H1 (cell line): ENCODE measurements at regions not wholly inside any gene's neighbourhood (a gene's known extent, or its start where the extent isn't known, plus 50 kb on each side); places are given as distances from the start of the nearest gene placed in this dataset.

Experiments used
- CTCF ChIA-PET: fragments of 300-600 bp; sonication (Branson Sonifier 250); formaldehyde crosslinking; loops from one replicate; lab custom pipeline; 2021; ENCODE audit not compliant: partially characterized antibody; lab: Charles Lee
- POLR2A ChIA-PET: fragments of 300-600 bp; sonication (Branson Sonifier 250); formaldehyde crosslinking; loops from one replicate; lab custom pipeline; 2021; ENCODE audit warnings: inconsistent platforms; ENCODE audit not compliant: partially characterized antibody; lab: Charles Lee
- DNase-seq, 2 experiments: peaks; one replicate each; pipeline versions ENCODE4 v3.0.0 to v3.0.0-alpha.2; 2010 to 2022; ENCODE audit warnings: low spot score in 2 of 2, low read depth in 1 of 2, mixed read lengths in 1 of 2
- FAIRE-seq: peaks from 2 replicates; lab custom pipeline; 2011; peaks lifted over from hg19 to GRCh38; lab: Jason Lieb, UNC
- H2AFZ ChIP-seq: 2 replicates; pipeline ENCODE4 v1.8.1; 2012; ENCODE audit warnings: low read length, inconsistent platforms
- H2AK5ac ChIP-seq: 2 replicates; pipeline ENCODE4 v1.6.1; 2013; ENCODE audit warnings: low read depth, low read length
- H2BK120ac ChIP-seq: replicated peaks from 2 replicates; pipeline ENCODE3; 2013; ENCODE audit warnings: low read depth, low read length, inconsistent platforms
- H2BK12ac ChIP-seq: 2 replicates; pipeline ENCODE4 v1.6.1; 2013; ENCODE audit warnings: low read depth, low read length
- H2BK15ac ChIP-seq: 2 replicates; pipeline ENCODE4 v1.6.1; 2013; ENCODE audit warnings: low read length
- H2BK20ac ChIP-seq: 2 replicates; pipeline ENCODE4 v1.6.1; 2013; ENCODE audit warnings: low read length
- H2BK5ac ChIP-seq: 2 replicates; pipeline ENCODE4 v1.6.1; 2013; ENCODE audit warnings: low read depth, low read length
- H3K14ac ChIP-seq: 2 replicates; pipeline ENCODE4 v1.6.1; 2013; ENCODE audit warnings: inconsistent platforms; ENCODE audit not compliant: insufficient read length
- H3K18ac ChIP-seq: 2 replicates; pipeline ENCODE4 v1.6.1; 2013; ENCODE audit warnings: low read length; ENCODE audit errors: extremely low read depth
- H3K23ac ChIP-seq: 2 replicates; pipeline ENCODE4 v1.6.1; 2013; ENCODE audit warnings: inconsistent platforms; ENCODE audit not compliant: insufficient read length
- H3K23me2 ChIP-seq: 2 replicates; pipeline ENCODE4 v1.6.1; 2013; ENCODE audit warnings: low read depth, low read length
- H3K27ac ChIP-seq: 2 replicates; pipeline ENCODE4 v1.6.1; 2011; ENCODE audit warnings: low read depth, low read length, inconsistent platforms
- H3K27me3 ChIP-seq, 4 experiments: replicated peaks in 1 of 4; 1 replicate in 1 of 4; 2 replicates in 3 of 4; pipeline versions ENCODE4 v1.6.1 to v1.8.1; 2011 to 2013; ENCODE audit warnings: low read length in 3 of 4, mild to moderate bottlenecking in 3 of 4, inconsistent platforms in 2 of 4, mixed read lengths in 2 of 4, moderate library complexity in 1 of 4; ENCODE audit not compliant: control insufficient read depth in 3 of 4, insufficient read depth in 3 of 4; ENCODE audit errors: extremely low read depth in 1 of 4
- H3K36me3 ChIP-seq, 4 experiments: 2 replicates each; pipeline versions ENCODE4 v1.6.1 to v1.8.1; 2011 to 2013; ENCODE audit warnings: mild to moderate bottlenecking in 4 of 4, low read length in 3 of 4, moderate library complexity in 2 of 4, control low read depth in 1 of 4, inconsistent platforms in 1 of 4; ENCODE audit not compliant: insufficient read depth in 4 of 4, control insufficient read depth in 2 of 4
- H3K4ac ChIP-seq: replicated peaks from 2 replicates; pipeline ENCODE3; 2013; ENCODE audit warnings: low read length, low read depth, mixed read lengths, inconsistent platforms; ENCODE audit not compliant: insufficient read length
- H3K4me1 ChIP-seq, 4 experiments: replicated peaks in 1 of 4; 1 replicate in 1 of 4; 2 replicates in 3 of 4; pipeline versions ENCODE4 v1.6.1 to v1.8.1; 2011 to 2013; ENCODE audit warnings: low read length in 3 of 4, inconsistent platforms in 2 of 4, mixed read lengths in 1 of 4; ENCODE audit not compliant: insufficient read depth in 4 of 4, control insufficient read depth in 3 of 4
- H3K4me2 ChIP-seq, 2 experiments: 2 replicates each; pipeline versions ENCODE4 v1.6.1 to v1.8.1; 2011 to 2013; ENCODE audit warnings: low read depth in 2 of 2, low read length in 2 of 2, control low read depth in 1 of 2, inconsistent platforms in 1 of 2, mild to moderate bottlenecking in 1 of 2; ENCODE audit not compliant: insufficient read depth in 1 of 2
- H3K4me3 ChIP-seq, 4 experiments: fragments of 200-600, 300-600 bp in 1 of 4; sonication (generic), shearing (Covaris generic), sonication (Bioruptor Twin) in 1 of 4; 2 replicates each; pipeline versions ENCODE4 v1.5.1 to v1.8.1; 2011 to 2016; ENCODE audit warnings: low read length in 4 of 4, low read depth in 3 of 4, control low read depth in 2 of 4, inconsistent platforms in 2 of 4, mild to moderate bottlenecking in 2 of 4, mixed read lengths in 1 of 4, moderate library complexity in 1 of 4; ENCODE audit not compliant: insufficient read depth in 2 of 4; ENCODE audit errors: extremely low read depth in 1 of 4
- H3K56ac ChIP-seq: replicated peaks from 2 replicates; pipeline ENCODE3; 2013; ENCODE audit warnings: low read depth, mild to moderate bottlenecking, mixed read lengths, low read length, inconsistent platforms; ENCODE audit not compliant: insufficient read length
- H3K79me1 ChIP-seq: 2 replicates; pipeline ENCODE4 v1.6.1; 2013; ENCODE audit warnings: low read depth, low read length, control low read depth
- H3K79me2 ChIP-seq, 2 experiments: 2 replicates each; pipeline versions ENCODE4 v1.6.1 to v1.8.1; 2012 to 2013; ENCODE audit warnings: low read length in 2 of 2, mild to moderate bottlenecking in 2 of 2, inconsistent platforms in 1 of 2; ENCODE audit not compliant: insufficient read depth in 2 of 2, control insufficient read depth in 1 of 2
- H3K9ac ChIP-seq, 4 experiments: replicated peaks in 1 of 4; 1 replicate in 1 of 4; 2 replicates in 3 of 4; pipeline versions ENCODE4 v1.6.1 to v1.8.1; 2011 to 2013; ENCODE audit warnings: low read depth in 3 of 4, low read length in 3 of 4, control low read depth in 2 of 4, mild to moderate bottlenecking in 2 of 4, moderate library complexity in 2 of 4, inconsistent platforms in 1 of 4; ENCODE audit errors: extremely low read depth in 1 of 4
- H3K9me3 ChIP-seq, 2 experiments: 2 replicates each; pipeline versions ENCODE4 v1.6.1 to v1.8.1; 2012 to 2013; ENCODE audit warnings: mild to moderate bottlenecking in 2 of 2, moderate library complexity in 2 of 2, control low read depth in 1 of 2, inconsistent platforms in 1 of 2, low read depth in 1 of 2, low read length in 1 of 2, mixed read lengths in 1 of 2; ENCODE audit not compliant: insufficient read depth in 2 of 2
- H4K20me1 ChIP-seq, 2 experiments: replicated peaks in 1 of 2; 2 replicates each; pipeline versions ENCODE3 to v1.8.1; 2011 to 2013; ENCODE audit warnings: inconsistent platforms in 2 of 2, low read length in 2 of 2, mild to moderate bottlenecking in 1 of 2; ENCODE audit not compliant: insufficient read depth in 2 of 2, control insufficient read depth in 1 of 2
- H4K5ac ChIP-seq: 2 replicates; pipeline ENCODE4 v1.6.1; 2013; ENCODE audit warnings: low read length, low read depth, mixed read lengths, inconsistent platforms; ENCODE audit not compliant: insufficient read length
- H4K8ac ChIP-seq: 2 replicates; pipeline ENCODE4 v1.8.0; 2013; ENCODE audit warnings: mild to moderate bottlenecking, moderate library complexity, low read length, inconsistent platforms; ENCODE audit not compliant: insufficient read depth; ENCODE audit errors: extremely low read depth
- H4K91ac ChIP-seq: replicated peaks from 2 replicates; pipeline ENCODE3; 2013; ENCODE audit warnings: low read length, mixed read lengths, inconsistent platforms; ENCODE audit not compliant: insufficient read length
- BRCA1 ChIP-seq: IDR thresholded peaks from 2 replicates; pipeline ENCODE4 v1.6.1; 2012; ENCODE audit warnings: low read depth, low read length, improper control_type of control experiment
- CEBPB ChIP-seq: IDR thresholded peaks from 2 replicates; pipeline ENCODE4 v1.6.1; 2012; ENCODE audit warnings: low read depth, low read length
- EP300 ChIP-seq, 2 experiments: IDR thresholded peaks; 1 replicate in 1 of 2; 2 replicates in 1 of 2; pipeline ENCODE4 v1.6.1; 2011 to 2012; ENCODE audit warnings: low read depth in 2 of 2, low read length in 2 of 2, mild to moderate bottlenecking in 2 of 2, borderline replicate concordance in 1 of 2, inconsistent platforms in 1 of 2, moderate library complexity in 1 of 2
- EZH2 ChIP-seq: fragments of 200-600 bp; sonication (generic); IDR thresholded peaks from 2 replicates; pipeline ENCODE4 v1.7.1; 2012; ENCODE audit warnings: low read depth, mild to moderate bottlenecking, moderate library complexity, low read length, inconsistent platforms; ENCODE audit not compliant: severe bottlenecking
- PHF8 ChIP-seq: fragments of 200-600 bp; sonication (generic); conservative IDR thresholded peaks from 2 replicates; pipeline ENCODE4 v1.7.1; 2012; ENCODE audit warnings: low read depth, mild to moderate bottlenecking, inconsistent platforms, low read length, moderate library complexity
- SAP30 ChIP-seq: fragments of 300-600 bp; sonication (generic); IDR thresholded peaks from 2 replicates; pipeline ENCODE4 v1.7.1; 2012; ENCODE audit warnings: low read length, moderate library complexity, mild to moderate bottlenecking, inconsistent platforms; ENCODE audit not compliant: insufficient read depth, insufficient replicate concordance
- SP1 ChIP-seq: IDR thresholded peaks from 2 replicates; pipeline ENCODE4 v1.6.1; 2011; ENCODE audit warnings: low read depth, low read length
- SP2 ChIP-seq: IDR thresholded peaks from 2 replicates; pipeline ENCODE4 v1.6.1; 2012; ENCODE audit warnings: mild to moderate bottlenecking, low read length, inconsistent platforms
- TEAD4 ChIP-seq: IDR thresholded peaks from 2 replicates; pipeline ENCODE4 v1.6.1; 2012; ENCODE audit warnings: low read depth, low read length, inconsistent platforms, mixed read lengths
- WGBS, 2 experiments: shearing (Covaris generic) in 1 of 2; methylation state at CpG; one replicate each; pipeline versions ENCODE4 v1.1.6 to v1.1.7; 2013 to 2015; ENCODE audit warnings: low lambda C conversion rate in 2 of 2, mixed read lengths in 2 of 2, inconsistent platforms in 1 of 2, low coverage in 1 of 2, missing lambda C conversion rate in 1 of 2; ENCODE audit not compliant: insufficient replicate concordance in 2 of 2, insufficient coverage in 1 of 2, insufficient read length in 1 of 2; ENCODE audit errors: extremely low coverage in 1 of 2, missing lambda C conversion rate in 1 of 2; 5-methylcytosine and 5-hydroxymethylcytosine counted together

DNA sequence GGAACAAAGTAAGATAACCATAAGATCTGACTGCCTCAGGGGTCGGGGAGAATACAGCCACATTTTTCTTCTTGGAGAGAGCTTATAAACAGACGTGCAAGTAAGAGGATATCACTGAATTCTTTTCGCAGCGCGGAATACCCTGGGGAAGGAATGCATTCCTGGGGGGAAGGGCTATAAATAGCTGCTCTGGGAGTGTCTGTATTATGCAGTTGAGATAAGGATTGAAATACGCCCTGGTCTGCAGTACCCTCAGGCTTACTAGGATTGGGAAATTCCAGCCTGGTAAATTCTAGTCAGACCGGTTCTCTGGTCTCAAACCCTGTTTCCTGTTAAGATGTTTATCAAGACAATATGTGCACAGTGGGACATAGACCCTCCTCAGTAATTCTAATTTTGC lies 1491.7 kb upstream of the RAG2 start:
- Histone ChIP-seq H3K4me1 (no peaks in the 10 kb centered on the region), H3K27ac (no peak overlapping the region), H2BK20ac (no peak overlapping the region), H3K4ac (no peak overlapping the region), H3K79me1 (no peaks in the 10 kb centered on the region), H3K27me3 (no peaks in the 10 kb centered on the region), H3K56ac (no peak overlapping the region), H3K36me3 (no peaks in the 10 kb centered on the region; a peak in 2 of 8 replicates), H2AFZ (no peak overlapping the region), H3K9me3 (peaks cover 13 to 23% of the 10 kb centered on the region in 2 experiments; a peak in 3 of 4 replicates), H3K79me2 (no peaks in the 10 kb centered on the region), H4K5ac (no peak overlapping the region), H2BK12ac (no peak overlapping the region), H2BK5ac (no peak overlapping the region), H3K9ac (no peak overlapping the region), H3K14ac (no peak overlapping the region), H2BK120ac (no peak overlapping the region), H3K23ac (no peak overlapping the region), H4K20me1 (no peaks in the 10 kb centered on the region), H4K91ac (no peak overlapping the region), H3K4me2 (no peak overlapping the region), H3K4me3 (peak overlapping the region in 1 of 4 experiments; percentile 33; a peak in 1 of 8 replicates), H3K18ac (no peak overlapping the region), H2BK15ac (no peak overlapping the region), H3K23me2 (no peaks in the 10 kb centered on the region), H4K8ac (no peak overlapping the region), H2AK5ac (no peak overlapping the region)
- ChIA-PET CTCF (no interaction called here), POLR2A (no interaction called here)
- TF ChIP-seq EZH2 (no peak), SP1 (peak; percentile 52; the same call in 1 of the 2 replicates), TEAD4 (0 out of 2 replicates have a peak, but pooled peaks have one; percentile 39), PHF8 (no peak), SP2 (no peak), SAP30 (no peak), EP300 (IDR thresholded peaks at IDR 0.05; ENCODE audit: borderline replicate concordance in 1 of 2, low read depth in 2 of 2, low read length in 2 of 2) (peak in 1 of 2 experiments; percentile 47; a peak in 1 of 3 replicates), BRCA1 (no peak), CEBPB (peak; percentile 74)
- 85% methylated on average over 7 of the region's 7 CpGs; no CpG with 5 or more reads in 1 of the 2 experiments for WGBS, 2 experiments
- DNase-seq (no peak), FAIRE-seq (no peak)
